Endothelial cell of umbilical vein (primary cell): ENCODE measurements at regions not wholly inside any gene's neighbourhood (a gene's known extent, or its start where the extent isn't known, plus 50 kb on each side); places are given as distances from the start of the nearest gene placed in this dataset.

Source experiments
- JUN ChIP-seq: IDR thresholded peaks from 2 replicates; pipeline ENCODE4 v1.6.1; 2011; ENCODE audit warnings: borderline replicate concordance, low read depth; ENCODE audit not compliant: insufficient read length, insufficient read depth
- MYC ChIP-seq: IDR thresholded peaks from one replicate; pipeline ENCODE4 v1.6.1; 2011; ENCODE audit warnings: mild to moderate bottlenecking, low read depth, low read length
- POLR2A ChIP-seq: IDR thresholded peaks from 2 replicates; pipeline ENCODE4 v1.6.1; 2012; ENCODE audit warnings: low read depth, mild to moderate bottlenecking, control low read depth, low read length
- POLR2AphosphoS5 ChIP-seq: IDR thresholded peaks from 2 replicates; pipeline ENCODE4 v1.6.1; 2012; ENCODE audit warnings: low read depth, mild to moderate bottlenecking, control low read depth, low read length, moderate library complexity; ENCODE audit not compliant: insufficient read depth
- TF ChIP-seq, protein P1 (sequence below), 2 donors: IDR thresholded peaks; 1 replicate in 1 of 2; 2 replicates in 1 of 2; pipeline ENCODE4 v1.5.1; 2011; ENCODE audit warnings: low read length in 2 of 2, mild to moderate bottlenecking in 2 of 2, moderate library complexity in 2 of 2, control low read depth in 1 of 2, inconsistent platforms in 1 of 2, low read depth in 1 of 2; ENCODE audit not compliant: insufficient read depth in 1 of 2; ENCODE audit errors: extremely low read depth in 1 of 2

GRCh38 chr1:58864654-58865053 is 80.8 kb upstream of the JUN start:
- TF ChIP-seq, protein P1, sequence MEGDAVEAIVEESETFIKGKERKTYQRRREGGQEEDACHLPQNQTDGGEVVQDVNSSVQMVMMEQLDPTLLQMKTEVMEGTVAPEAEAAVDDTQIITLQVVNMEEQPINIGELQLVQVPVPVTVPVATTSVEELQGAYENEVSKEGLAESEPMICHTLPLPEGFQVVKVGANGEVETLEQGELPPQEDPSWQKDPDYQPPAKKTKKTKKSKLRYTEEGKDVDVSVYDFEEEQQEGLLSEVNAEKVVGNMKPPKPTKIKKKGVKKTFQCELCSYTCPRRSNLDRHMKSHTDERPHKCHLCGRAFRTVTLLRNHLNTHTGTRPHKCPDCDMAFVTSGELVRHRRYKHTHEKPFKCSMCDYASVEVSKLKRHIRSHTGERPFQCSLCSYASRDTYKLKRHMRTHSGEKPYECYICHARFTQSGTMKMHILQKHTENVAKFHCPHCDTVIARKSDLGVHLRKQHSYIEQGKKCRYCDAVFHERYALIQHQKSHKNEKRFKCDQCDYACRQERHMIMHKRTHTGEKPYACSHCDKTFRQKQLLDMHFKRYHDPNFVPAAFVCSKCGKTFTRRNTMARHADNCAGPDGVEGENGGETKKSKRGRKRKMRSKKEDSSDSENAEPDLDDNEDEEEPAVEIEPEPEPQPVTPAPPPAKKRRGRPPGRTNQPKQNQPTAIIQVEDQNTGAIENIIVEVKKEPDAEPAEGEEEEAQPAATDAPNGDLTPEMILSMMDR (IDR thresholded peaks at IDR 0.05; ENCODE audit: extremely low read depth in 1 of 2, insufficient read depth in 1 of 2, low read depth in 1 of 2, low read length in 2 of 2), result no peak
- no peak for TF ChIP-seq MYC
- TF ChIP-seq POLR2AphosphoS5, result no peak
- no peak for TF ChIP-seq POLR2A
- no peak for TF ChIP-seq JUN
